CD1c-positive myeloid dendritic cell (primary cell): ENCODE measurements at regions not wholly inside any gene's neighbourhood (a gene's known extent, or its start where the extent isn't known, plus 50 kb on each side); places are given as distances from the start of the nearest gene placed in this dataset.

ENCODE experiments used
- DNase-seq: peaks from one replicate; pipeline ENCODE4 v3.0.0-alpha.2; 2016; ENCODE audit errors: extremely low spot score

GRCh38 chr17:72258711-72259110, 137.9 kb downstream of the SOX9 start:
- no peak for DNase-seq

- no peak for DNase-seq
These were observed 139.1 kb downstream of the SOX9 start for GRCh38 chr17:72259922-72260321.

- DNase-seq: no peak
These were observed 141.9 kb downstream of the SOX9 start for GRCh38 chr17:72262766-72263165.

- DNase-seq: no peak
These were observed 144.0 kb downstream of the SOX9 start for GRCh38 chr17:72264682-72265405.

- DNase-seq: no peak
These were observed 145.4 kb downstream of the SOX9 start for GRCh38 chr17:72266112-72266775.

GRCh38 chr17:72267601-72268000, 146.8 kb downstream of the SOX9 start:
- DNase-seq: no peak

GRCh38 chr17:72268431-72268830, 147.6 kb downstream of the SOX9 start:
- no peak for DNase-seq

- no peak for DNase-seq
These were observed 149.6 kb downstream of the SOX9 start for GRCh38 chr17:72270273-72270924.

- no peak for DNase-seq
These were observed 150.8 kb downstream of the SOX9 start for GRCh38 chr17:72271603-72272002.

- no peak for DNase-seq
These were observed 152.7 kb downstream of the SOX9 start for GRCh38 chr17:72273289-72274056.

GRCh38 chr17:72274614-72275013, 153.8 kb downstream of the SOX9 start:
- no peak for DNase-seq

- DNase-seq: no peak
These were observed 160.1 kb downstream of the SOX9 start for GRCh38 chr17:72280881-72281280.

GRCh38 chr17:72282439-72283029, 161.7 kb downstream of the SOX9 start:
- no peak for DNase-seq

- DNase-seq: no peak
These were observed 164.0 kb downstream of the SOX9 start for GRCh38 chr17:72284806-72285205.

- no peak for DNase-seq
These were observed 166.8 kb downstream of the SOX9 start for GRCh38 chr17:72287586-72287985.

- DNase-seq: no peak
These were observed 173.7 kb downstream of the SOX9 start for GRCh38 chr17:72294487-72294893.

- DNase-seq: no peak
These were observed 175.1 kb downstream of the SOX9 start for GRCh38 chr17:72295916-72296315.

- no peak for DNase-seq
These were observed 175.6 kb downstream of the SOX9 start for GRCh38 chr17:72296456-72296855.

GRCh38 chr17:72297326-72298115, 176.7 kb downstream of the SOX9 start:
- no peak for DNase-seq

GRCh38 chr17:72299100-72299499, 178.3 kb downstream of the SOX9 start:
- DNase-seq: no peak

GRCh38 chr17:72299592-72299991, 178.8 kb downstream of the SOX9 start:
- DNase-seq: no peak
